CD14-positive monocyte (primary cell): ENCODE measurements at regions not wholly inside any gene's neighbourhood (a gene's known extent, or its start where the extent isn't known, plus 50 kb on each side); places are given as distances from the start of the nearest gene placed in this dataset.

Experiments
- DNase-seq, 3 donors: peaks; one replicate each; pipeline ENCODE4 v3.0.0-alpha.2; 2011 to 2022
- H2AFZ ChIP-seq: 2 replicates; pipeline ENCODE4 v1.6.0; 2012; ENCODE audit warnings: mild to moderate bottlenecking, low read depth, low read length, inconsistent platforms; ENCODE audit not compliant: insufficient read depth, poor library complexity, severe bottlenecking
- H3K27ac ChIP-seq, 2 donors: 1 replicate in 1 of 2; 2 replicates in 1 of 2; pipeline ENCODE4 v1.5.1; 2012 to 2013; ENCODE audit warnings: low read length in 2 of 2, control low read depth in 1 of 2, inconsistent platforms in 1 of 2, low read depth in 1 of 2, mild to moderate bottlenecking in 1 of 2
- H3K27me3 ChIP-seq, 2 donors: one replicate each; pipeline versions ENCODE4 v1.6.0 to v1.6.1; 2011 to 2013; ENCODE audit warnings: low read length in 2 of 2; ENCODE audit not compliant: control insufficient read depth in 2 of 2, insufficient read depth in 2 of 2
- H3K36me3 ChIP-seq, 2 donors: replicated peaks in 1 of 2; 1 replicate in 1 of 2; 2 replicates in 1 of 2; pipeline versions ENCODE4 v1.5.1 to v1.6.1; 2012 to 2013; ENCODE audit warnings: low read length in 2 of 2, control low read depth in 1 of 2, inconsistent platforms in 1 of 2, mild to moderate bottlenecking in 1 of 2; ENCODE audit not compliant: insufficient read depth in 2 of 2, control insufficient read depth in 1 of 2
- H3K4me1 ChIP-seq, 2 donors: 1 replicate in 1 of 2; 2 replicates in 1 of 2; pipeline versions ENCODE4 v1.5.1 to v1.6.1; 2012 to 2013; ENCODE audit warnings: low read length in 2 of 2, control low read depth in 1 of 2, inconsistent platforms in 1 of 2, mild to moderate bottlenecking in 1 of 2, moderate library complexity in 1 of 2; ENCODE audit not compliant: insufficient read depth in 2 of 2, control insufficient read depth in 1 of 2
- H3K4me2 ChIP-seq: replicated peaks from 2 replicates; pipeline ENCODE3; 2012; ENCODE audit warnings: low read length, moderate library complexity, mild to moderate bottlenecking; ENCODE audit not compliant: poor library complexity, severe bottlenecking; ENCODE audit errors: extremely low read depth
- H3K4me3 ChIP-seq, 3 experiments: fragments of 200-600 bp in 1 of 3; sonication (generic) in 1 of 3; replicated peaks in 1 of 3; 1 replicate in 2 of 3; 2 replicates in 1 of 3; pipeline ENCODE4 v1.5.1; 2011 to 2013; ENCODE audit warnings: low read length in 3 of 3, mild to moderate bottlenecking in 3 of 3, control low read depth in 2 of 3, low read depth in 2 of 3, inconsistent platforms in 1 of 3, moderate library complexity in 1 of 3
- H3K79me2 ChIP-seq: 2 replicates; pipeline ENCODE4 v1.6.0; 2012; ENCODE audit warnings: mild to moderate bottlenecking, control low read depth, inconsistent platforms, low read length, moderate library complexity; ENCODE audit not compliant: insufficient read depth
- H3K9ac ChIP-seq: 2 replicates; pipeline ENCODE4 v1.6.0; 2017; ENCODE audit warnings: low read length, mild to moderate bottlenecking; ENCODE audit not compliant: insufficient read depth, poor library complexity, severe bottlenecking
- H3K9me3 ChIP-seq, 2 donors: replicated peaks in 1 of 2; 1 replicate in 1 of 2; 2 replicates in 1 of 2; pipeline versions ENCODE4 v1.5.1 to v1.6.1; 2012 to 2013; ENCODE audit warnings: low read length in 2 of 2, control low read depth in 1 of 2; ENCODE audit not compliant: control insufficient read depth in 1 of 2, insufficient read depth in 1 of 2
- H4K20me1 ChIP-seq: 2 replicates; pipeline ENCODE4 v1.6.0; 2012; ENCODE audit warnings: mild to moderate bottlenecking, low read length, control low read depth, moderate library complexity; ENCODE audit not compliant: insufficient read depth
- H3K27ac Mint-ChIP-seq, 7 donors: one replicate each; pipeline ENCODE4 v1.8.0; 2020; ENCODE audit warnings: mild to moderate bottlenecking in 7 of 7, mixed read lengths in 7 of 7, moderate library complexity in 6 of 7, inconsistent platforms in 2 of 7
- H3K27me3 Mint-ChIP-seq, 3 donors: one replicate each; pipeline ENCODE4 v1.8.0; 2021 to 2022; ENCODE audit warnings: low read depth in 3 of 3, mild to moderate bottlenecking in 3 of 3, mixed read lengths in 3 of 3, moderate library complexity in 3 of 3, inconsistent platforms in 1 of 3
- H3K36me3 Mint-ChIP-seq, 2 donors: one replicate each; pipeline ENCODE4 v1.8.0; 2020; ENCODE audit warnings: mixed read lengths in 2 of 2, inconsistent platforms in 1 of 2, mild to moderate bottlenecking in 1 of 2
- H3K4me1 Mint-ChIP-seq: one replicate; pipeline ENCODE4 v1.8.0; 2020; ENCODE audit warnings: mild to moderate bottlenecking, mixed read lengths
- H3K4me3 Mint-ChIP-seq, 2 donors: one replicate each; pipeline ENCODE4 v1.8.0; 2020; ENCODE audit warnings: mild to moderate bottlenecking in 2 of 2, mixed read lengths in 2 of 2, moderate library complexity in 1 of 2
- H3K9me3 Mint-ChIP-seq, 7 donors: one replicate each; pipeline ENCODE4 v1.8.0; 2020 to 2022; ENCODE audit warnings: mixed read lengths in 7 of 7, mild to moderate bottlenecking in 6 of 7, moderate library complexity in 6 of 7, inconsistent platforms in 2 of 7
- CTCF ChIP-seq: fragments of 200-600 bp; IDR thresholded peaks from one replicate; pipeline ENCODE4 v1.8.0; 2022; ENCODE audit warnings: antibody characterized with exemption, mild to moderate bottlenecking
- WGBS: methylation state at CpG from one replicate; pipeline ENCODE4 v1.1.5; 2013; ENCODE audit warnings: missing lambda C conversion rate; ENCODE audit not compliant: insufficient coverage; 5-methylcytosine and 5-hydroxymethylcytosine counted together
- intact Hi-C, 2 donors: fragments of 100-400 bp; cut with micrococcal nuclease; formaldehyde crosslinking; loops; one replicate each; pipeline versions ENCODE4 v1.15.0 to v1.15.1; 2023

GRCh38 chr2:74042606-74043005 is 57.9 kb downstream of the TET3 start:
- Mint-ChIP-seq H3K4me1 (peaks cover 56% of the 10 kb centered on the region), H3K9me3 (no peaks in the 10 kb centered on the region), H3K4me3 (no peak overlapping the region), H3K27me3 (no peaks in the 10 kb centered on the region), H3K36me3 (peaks cover 30 to 34% of the 10 kb centered on the region in 2 donors), H3K27ac (peak overlapping the region in 2 of 7 donors; percentile 4 to 48)
- Histone ChIP-seq H3K9ac (no peak overlapping the region), H4K20me1 (peaks cover 100% of the 10 kb centered on the region), H3K4me1 (peaks cover 46 to 49% of the 10 kb centered on the region in 2 donors), H3K4me2 (no peak overlapping the region), H3K4me3 (no peak overlapping the region), H3K79me2 (peaks cover 99% of the 10 kb centered on the region), H3K27me3 (no peaks in the 10 kb centered on the region), H3K9me3 (no peaks in the 10 kb centered on the region), H3K36me3 (peaks cover 15 to 36% of the 10 kb centered on the region in 2 donors), H2AFZ (no peak overlapping the region), H3K27ac (no peak overlapping the region)
- no peak for DNase-seq
- no peak for TF ChIP-seq CTCF
- intact Hi-C loops, result no loop called here
- 100% methylated on average over 2 of the region's 3 CpGs for WGBS

GRCh38 chr2:74043345-74044329 is 58.9 kb downstream of the TET3 start:
- Histone ChIP-seq H2AFZ (no peak overlapping the region), H4K20me1 (peaks cover 100% of the 10 kb centered on the region), H3K4me3 (no peak overlapping the region), H3K27me3 (no peaks in the 10 kb centered on the region), H3K9ac (no peak overlapping the region), H3K4me1 (peaks cover 36 to 38% of the 10 kb centered on the region in 2 donors), H3K27ac (peak overlapping the region in 1 of 2 donors; percentile 48), H3K9me3 (no peaks in the 10 kb centered on the region), H3K36me3 (peaks cover 25 to 46% of the 10 kb centered on the region in 2 donors), H3K4me2 (no peak overlapping the region), H3K79me2 (peaks cover 99% of the 10 kb centered on the region)
- Mint-ChIP-seq H3K9me3 (no peaks in the 10 kb centered on the region), H3K4me3 (no peak overlapping the region), H3K27me3 (no peaks in the 10 kb centered on the region), H3K36me3 (peaks cover 40 to 45% of the 10 kb centered on the region in 2 donors), H3K27ac (peak overlapping the region in 4 of 7 donors; percentile 14 to 65 (median 46)), H3K4me1 (peaks cover 46% of the 10 kb centered on the region)
- WGBS, result 98% methylated on average over 5 of the region's 6 CpGs
- DNase-seq, result no peak
- intact Hi-C loops, result no loop called here
- TF ChIP-seq CTCF, result no peak
